NB4 (cell line): ENCODE measurements at regions not wholly inside any gene's neighbourhood (a gene's known extent, or its start where the extent isn't known, plus 50 kb on each side); places are given as distances from the start of the nearest gene placed in this dataset.

ENCODE experiments used
- DNase-seq: peaks from one replicate; pipeline ENCODE4 v3.0.0; 2010; ENCODE audit warnings: low read depth
- H3K4me3 ChIP-seq: one replicate; pipeline ENCODE4 v1.5.1; 2011; ENCODE audit warnings: mild to moderate bottlenecking, low read depth, low read length, moderate library complexity
- CTCF ChIP-seq: IDR thresholded peaks from one replicate; pipeline ENCODE4 v1.5.1; 2012; ENCODE audit warnings: low read depth, low read length
- MAX ChIP-seq: IDR thresholded peaks from 2 replicates; pipeline ENCODE4 v1.6.1; 2011; ENCODE audit warnings: low read depth, low read length
- MYC ChIP-seq: IDR thresholded peaks from 2 replicates; pipeline ENCODE4 v1.6.1; 2011; ENCODE audit warnings: low read depth, low read length
- POLR2A ChIP-seq: IDR thresholded peaks from 2 replicates; pipeline ENCODE4 v1.6.1; 2011; ENCODE audit warnings: mild to moderate bottlenecking; ENCODE audit not compliant: insufficient read length; ENCODE audit errors: extremely low read depth

GRCh38 chr4:27189683-27190082 is 329.0 kb downstream of the STIM2 start:
- no peak for TF ChIP-seq CTCF
- no peak for TF ChIP-seq POLR2A
- no peak for TF ChIP-seq MYC
- no peak for TF ChIP-seq MAX
- no peak overlapping the region for H3K4me3 ChIP-seq
- no peak for DNase-seq

DNA sequence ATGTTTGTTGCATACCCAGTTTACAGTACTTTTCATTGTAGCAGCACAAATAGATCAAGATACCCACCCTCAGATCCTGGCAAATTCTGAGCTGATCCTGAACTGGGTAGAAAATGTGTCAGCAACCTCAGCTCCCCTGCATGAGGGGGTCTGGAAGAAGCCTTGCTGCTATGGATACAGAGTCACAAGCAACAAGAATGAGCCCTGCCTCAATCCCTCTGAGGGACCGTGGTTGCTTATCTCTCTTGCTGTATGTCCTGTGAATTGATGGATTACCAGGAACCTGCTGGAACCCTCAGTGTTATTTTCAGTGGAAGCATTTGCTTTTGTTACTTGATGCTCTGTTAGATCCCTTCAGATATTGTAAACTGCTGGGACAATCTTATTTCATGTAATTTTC is 331.0 kb downstream of the STIM2 start:
- no peak overlapping the region for H3K4me3 ChIP-seq
- TF ChIP-seq CTCF = no peak
- DNase-seq = no peak

GRCh38 chr4:27194599-27195176 is 334.0 kb downstream of the STIM2 start:
- no peak overlapping the region for H3K4me3 ChIP-seq
- no peak for DNase-seq
- TF ChIP-seq MYC (no peak), POLR2A (no peak), MAX (no peak), CTCF (no peak)

DNA sequence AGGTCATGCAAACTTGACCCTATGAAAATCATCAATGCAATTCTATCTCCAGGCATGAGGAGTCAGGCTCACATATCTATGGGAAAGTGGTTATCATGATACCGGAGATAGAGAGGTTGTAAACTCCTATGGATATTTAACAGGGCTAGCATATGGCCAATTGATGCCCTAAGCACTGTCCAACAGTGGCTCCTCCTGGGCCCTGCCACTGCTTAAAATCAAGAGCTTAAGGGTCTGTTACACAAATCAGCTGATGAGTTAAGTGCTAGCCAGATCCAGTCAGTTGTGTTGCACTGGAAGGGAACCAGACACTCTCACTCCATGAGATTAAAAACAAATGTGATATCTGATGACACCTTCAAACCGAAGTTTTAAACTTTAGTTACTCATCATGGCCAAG is 337.6 kb downstream of the STIM2 start:
- no peak overlapping the region for H3K4me3 ChIP-seq
- no peak for DNase-seq
- TF ChIP-seq MAX (no peak), MYC (no peak), POLR2A (no peak), CTCF (no peak)

- no peak overlapping the region for H3K4me3 ChIP-seq
- DNase-seq = no peak
- no peak for TF ChIP-seq POLR2A
- TF ChIP-seq MYC = no peak
- TF ChIP-seq MAX = no peak
- TF ChIP-seq CTCF = no peak
Measured at GRCh38 chr4:27198971-27199370, 338.3 kb downstream of the STIM2 start.

DNA sequence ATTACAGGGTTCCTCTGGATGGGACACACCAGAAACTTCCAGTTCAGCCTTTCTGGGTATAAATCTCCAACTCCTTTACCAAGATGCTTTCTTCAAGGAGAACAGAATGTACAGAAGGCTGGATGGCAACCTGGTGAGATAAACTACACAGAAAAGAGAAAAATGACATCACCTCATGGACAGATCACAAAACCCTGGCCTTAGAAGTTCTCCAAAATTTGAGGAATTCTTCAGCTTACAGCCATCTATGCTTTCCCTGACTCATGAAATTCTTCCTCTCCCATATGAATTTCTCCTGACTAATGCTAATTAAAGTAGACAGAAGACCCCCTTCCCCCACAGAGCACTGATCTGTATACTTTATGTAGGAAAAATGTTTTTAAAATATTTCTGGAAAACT is 345.4 kb downstream of the STIM2 start:
- no peak for TF ChIP-seq MAX
- H3K4me3 ChIP-seq = no peak overlapping the region
- no peak for DNase-seq
